Keratinocyte (primary cell): ENCODE measurements at regions not wholly inside any gene's neighbourhood (a gene's known extent, or its start where the extent isn't known, plus 50 kb on each side); places are given as distances from the start of the nearest gene placed in this dataset.

Experiments used
- EZH2 ChIP-seq: IDR thresholded peaks from one replicate; pipeline ENCODE4 v1.6.1; 2012; ENCODE audit warnings: inconsistent platforms, mild to moderate bottlenecking, low read length, moderate library complexity
- TF ChIP-seq, protein P1 (sequence below), 3 experiments: IDR thresholded peaks in 1 of 3; conservative IDR thresholded peaks in 1 of 3; optimal IDR thresholded peaks in 1 of 3; 2 replicates in 2 of 3; 3 replicates in 1 of 3; pipeline versions ENCODE3 to v1.5.1; 2011; ENCODE audit warnings: low read length in 3 of 3, mild to moderate bottlenecking in 3 of 3, moderate library complexity in 2 of 3, control low read depth in 1 of 3, inconsistent platforms in 1 of 3; ENCODE audit not compliant: insufficient read depth in 2 of 3; ENCODE audit errors: extremely low read depth in 1 of 3

DNA sequence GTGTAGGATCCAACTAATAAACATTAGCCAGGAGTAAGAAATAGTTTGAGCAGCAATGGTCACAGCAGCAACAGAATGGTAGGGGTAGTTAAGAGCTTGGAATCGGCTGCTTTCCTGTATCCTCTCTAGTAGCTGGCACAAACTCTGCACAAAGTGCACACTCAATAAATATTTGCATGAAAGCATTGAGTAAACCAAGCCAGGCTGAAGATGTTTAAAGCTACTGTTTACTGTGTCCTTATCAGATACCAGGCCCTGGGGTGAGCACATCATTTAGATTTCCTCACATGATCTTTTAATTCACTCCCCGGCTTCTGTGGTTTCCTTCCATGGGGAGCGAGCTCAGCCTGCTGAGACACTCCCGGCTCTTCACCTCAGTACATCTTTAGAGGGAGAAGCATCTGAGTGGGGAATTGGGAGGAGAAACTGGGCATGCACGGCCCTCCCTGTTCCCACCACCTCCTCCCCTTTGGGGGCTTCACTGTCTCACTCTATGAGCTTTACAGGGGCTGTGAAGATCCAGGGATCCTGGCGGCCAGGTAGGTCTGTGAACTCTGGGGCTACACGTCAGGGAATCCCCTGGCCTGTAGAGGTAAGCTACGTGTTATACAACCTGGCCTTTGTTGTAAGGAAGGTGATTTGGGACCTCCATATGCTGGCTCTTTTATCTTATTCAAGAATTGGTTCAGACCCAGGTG lies 107.2 kb upstream of the VASH1 start:
- TF ChIP-seq, protein P1, sequence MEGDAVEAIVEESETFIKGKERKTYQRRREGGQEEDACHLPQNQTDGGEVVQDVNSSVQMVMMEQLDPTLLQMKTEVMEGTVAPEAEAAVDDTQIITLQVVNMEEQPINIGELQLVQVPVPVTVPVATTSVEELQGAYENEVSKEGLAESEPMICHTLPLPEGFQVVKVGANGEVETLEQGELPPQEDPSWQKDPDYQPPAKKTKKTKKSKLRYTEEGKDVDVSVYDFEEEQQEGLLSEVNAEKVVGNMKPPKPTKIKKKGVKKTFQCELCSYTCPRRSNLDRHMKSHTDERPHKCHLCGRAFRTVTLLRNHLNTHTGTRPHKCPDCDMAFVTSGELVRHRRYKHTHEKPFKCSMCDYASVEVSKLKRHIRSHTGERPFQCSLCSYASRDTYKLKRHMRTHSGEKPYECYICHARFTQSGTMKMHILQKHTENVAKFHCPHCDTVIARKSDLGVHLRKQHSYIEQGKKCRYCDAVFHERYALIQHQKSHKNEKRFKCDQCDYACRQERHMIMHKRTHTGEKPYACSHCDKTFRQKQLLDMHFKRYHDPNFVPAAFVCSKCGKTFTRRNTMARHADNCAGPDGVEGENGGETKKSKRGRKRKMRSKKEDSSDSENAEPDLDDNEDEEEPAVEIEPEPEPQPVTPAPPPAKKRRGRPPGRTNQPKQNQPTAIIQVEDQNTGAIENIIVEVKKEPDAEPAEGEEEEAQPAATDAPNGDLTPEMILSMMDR (optimal IDR thresholded peaks at IDR 0.05 in 1 of 3, IDR thresholded peaks at IDR 0.05 in 1 of 3, conservative IDR thresholded peaks at IDR 0.05 in 1 of 3; ENCODE audit: extremely low read depth in 1 of 3, insufficient read depth in 2 of 3, low read length in 3 of 3), result no peak
- TF ChIP-seq EZH2, result no peak
